ENCODE measurements at regions not wholly inside any gene's neighbourhood (a gene's known extent, or its start where the extent isn't known, plus 50 kb on each side); places are given as distances from the start of the nearest gene placed in this dataset.

- TF ChIP-seq, protein P1, sequence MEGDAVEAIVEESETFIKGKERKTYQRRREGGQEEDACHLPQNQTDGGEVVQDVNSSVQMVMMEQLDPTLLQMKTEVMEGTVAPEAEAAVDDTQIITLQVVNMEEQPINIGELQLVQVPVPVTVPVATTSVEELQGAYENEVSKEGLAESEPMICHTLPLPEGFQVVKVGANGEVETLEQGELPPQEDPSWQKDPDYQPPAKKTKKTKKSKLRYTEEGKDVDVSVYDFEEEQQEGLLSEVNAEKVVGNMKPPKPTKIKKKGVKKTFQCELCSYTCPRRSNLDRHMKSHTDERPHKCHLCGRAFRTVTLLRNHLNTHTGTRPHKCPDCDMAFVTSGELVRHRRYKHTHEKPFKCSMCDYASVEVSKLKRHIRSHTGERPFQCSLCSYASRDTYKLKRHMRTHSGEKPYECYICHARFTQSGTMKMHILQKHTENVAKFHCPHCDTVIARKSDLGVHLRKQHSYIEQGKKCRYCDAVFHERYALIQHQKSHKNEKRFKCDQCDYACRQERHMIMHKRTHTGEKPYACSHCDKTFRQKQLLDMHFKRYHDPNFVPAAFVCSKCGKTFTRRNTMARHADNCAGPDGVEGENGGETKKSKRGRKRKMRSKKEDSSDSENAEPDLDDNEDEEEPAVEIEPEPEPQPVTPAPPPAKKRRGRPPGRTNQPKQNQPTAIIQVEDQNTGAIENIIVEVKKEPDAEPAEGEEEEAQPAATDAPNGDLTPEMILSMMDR (IDR thresholded peaks at IDR 0.05) = no peak
- no peak for ATAC-seq
Observed at GRCh38 chr6:76240092-76240491, 167.6 kb upstream of the IMPG1 start.

DNA sequence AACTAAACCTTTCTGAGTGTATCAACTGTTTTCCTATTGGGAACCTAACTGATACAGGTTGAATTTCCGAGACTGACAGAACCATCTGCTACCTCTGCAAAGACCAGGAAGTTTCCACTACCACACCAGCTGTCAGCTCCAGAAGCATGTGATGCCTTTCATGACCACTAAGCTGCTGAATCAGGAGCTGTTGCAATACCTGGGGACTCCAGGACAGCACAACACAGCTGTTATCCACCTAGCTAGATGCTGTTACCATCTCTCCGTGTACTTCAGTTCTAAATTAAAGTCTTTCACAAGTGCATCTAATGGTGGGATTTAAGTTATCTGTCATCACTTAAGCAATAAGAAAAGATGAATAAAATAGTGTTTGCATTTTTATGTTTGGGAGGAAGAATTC is 158.2 kb upstream of the IMPG1 start:
- DNase-seq = no peak

More at GRCh38 chr6:76240092-76240491, 167.6 kb upstream of the IMPG1 start:
- H3K4me3 ChIP-seq = no peak overlapping the region
- no peak overlapping the region for H3K27ac ChIP-seq
- H3K27me3 ChIP-seq = no peaks in the 10 kb centered on the region
- intact Hi-C loops (cut with DNase I) = no loop called here
- H3K9me3 ChIP-seq = peaks cover 0 to 28% of the 10 kb centered on the region in 2 donors
- DNase-seq = no peak
- H3K4me1 ChIP-seq = no peaks in the 10 kb centered on the region
- H3K36me3 ChIP-seq = no peaks in the 10 kb centered on the region

DNA sequence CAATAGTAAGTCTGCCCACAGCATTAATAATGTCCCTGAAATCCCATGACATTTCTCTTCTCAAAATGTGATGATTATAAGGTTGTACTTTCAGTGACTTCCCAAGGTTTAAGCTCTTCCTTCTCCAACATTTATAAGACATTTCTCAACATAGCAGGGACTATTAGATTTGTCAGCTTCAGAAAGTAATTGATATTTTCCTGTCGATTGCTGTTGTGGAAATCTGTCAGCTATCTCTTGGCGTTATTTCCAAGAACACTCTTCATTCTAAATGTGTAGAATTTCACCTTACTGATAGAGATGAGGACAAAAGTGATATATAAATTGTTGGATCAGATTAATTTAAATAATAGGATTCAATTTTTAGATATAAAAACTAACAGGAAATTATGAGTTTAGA is 149.7 kb upstream of the IMPG1 start:
- no peak overlapping the region for H3K27ac ChIP-seq
- no peaks in the 10 kb centered on the region for H3K36me3 ChIP-seq
- H3K4me1 ChIP-seq = no peaks in the 10 kb centered on the region
- H3K27me3 ChIP-seq = no peaks in the 10 kb centered on the region
- no peak for ATAC-seq
- intact Hi-C loops (cut with DNase I) = no loop called here
- no peak for DNase-seq
- TF ChIP-seq, protein P1 (IDR thresholded peaks at IDR 0.05) = no peak
- no peak overlapping the region for H3K4me3 ChIP-seq
- H3K9me3 ChIP-seq = no peaks in the 10 kb centered on the region

More for the DNA sequence above, 158.2 kb upstream of the IMPG1 start:
- Histone ChIP-seq H3K27ac (no peak overlapping the region), H3K9me3 (no peaks in the 10 kb centered on the region), H3K27me3 (no peaks in the 10 kb centered on the region), H3K4me3 (no peak overlapping the region), H3K4me1 (no peaks in the 10 kb centered on the region), H3K36me3 (no peaks in the 10 kb centered on the region)
- intact Hi-C loops (cut with DNase I) = no loop called here
- no peak for ATAC-seq
- TF ChIP-seq, protein P1 (IDR thresholded peaks at IDR 0.05) = no peak

GRCh38 chr6:76221525-76221924 is 149.1 kb upstream of the IMPG1 start:
- no peak for ATAC-seq
- intact Hi-C loops (cut with DNase I) = no loop called here
- TF ChIP-seq, protein P1 (IDR thresholded peaks at IDR 0.05) = no peak
- Histone ChIP-seq H3K27ac (no peak overlapping the region), H3K4me1 (no peaks in the 10 kb centered on the region), H3K4me3 (no peak overlapping the region), H3K9me3 (no peaks in the 10 kb centered on the region), H3K27me3 (no peaks in the 10 kb centered on the region), H3K36me3 (no peaks in the 10 kb centered on the region)
- DNase-seq = no peak

- no peak for ATAC-seq
- Histone ChIP-seq H3K27me3 (no peaks in the 10 kb centered on the region), H3K27ac (no peak overlapping the region), H3K9me3 (no peaks in the 10 kb centered on the region), H3K4me3 (no peak overlapping the region), H3K4me1 (no peaks in the 10 kb centered on the region), H3K36me3 (no peaks in the 10 kb centered on the region)
- DNase-seq = no peak
- TF ChIP-seq, protein P1 (IDR thresholded peaks at IDR 0.05) = no peak
- intact Hi-C loops (cut with DNase I) = no loop called here
Observed at GRCh38 chr6:76220805-76221204, 148.3 kb upstream of the IMPG1 start.
